ENCODE measurements at regions not wholly inside any gene's neighbourhood (a gene's known extent, or its start where the extent isn't known, plus 50 kb on each side); places are given as distances from the start of the nearest gene placed in this dataset.

GRCh38 chr1:199735660-199736059 lies 291.9 kb upstream of the NR5A2 start:
- TF ChIP-seq CTCF (IDR thresholded peaks at IDR 0.05) = no peak
- TF ChIP-seq POLR2A (IDR thresholded peaks at IDR 0.05) = no peak

All from Peyer's patch (tissue), 4 donors.